ENCODE measurements at regions not wholly inside any gene's neighbourhood (a gene's known extent, or its start where the extent isn't known, plus 50 kb on each side); places are given as distances from the start of the nearest gene placed in this dataset.

DNA sequence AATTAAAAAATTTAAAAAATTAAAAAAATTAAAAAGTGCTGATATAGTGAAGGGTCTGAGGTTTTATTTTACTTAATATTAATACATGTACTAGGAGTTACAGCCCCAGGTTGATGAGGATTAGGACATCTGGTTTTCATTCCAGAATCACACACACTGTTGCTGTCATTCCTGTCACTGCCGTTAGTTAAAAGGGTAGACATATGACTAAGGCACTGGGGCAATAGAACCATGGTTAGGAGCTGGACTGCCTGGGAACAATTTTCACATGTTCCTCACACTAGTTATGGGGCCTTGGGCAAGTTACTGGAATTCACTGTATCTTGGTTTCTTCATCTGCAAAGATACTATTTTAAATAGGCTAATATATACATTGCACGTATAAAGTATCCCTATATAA, 191.8 kb upstream of the DPYD start:
- Histone ChIP-seq H3K9ac (ENCODE audit: control insufficient read depth, insufficient read depth, low read length) (no peak overlapping the region), H3K4me2 (ENCODE audit: control insufficient read depth, insufficient read depth) (no peak overlapping the region), H3K27me3 (replicated peaks in 1 of 2; ENCODE audit: control insufficient read depth in 2 of 2, insufficient read depth in 2 of 2, low read length in 1 of 2) (no peaks in the 10 kb centered on the region), H3K4me1 (ENCODE audit: control insufficient read depth, insufficient read depth, low read length) (no peaks in the 10 kb centered on the region), H3K9me3 (replicated peaks; ENCODE audit: control insufficient read depth, insufficient read depth, low read length) (no peaks in the 10 kb centered on the region; the same call in 2 of the 3 replicates), H3K4me3 (no peak overlapping the region), H3K27ac (ENCODE audit: control insufficient read depth, insufficient read depth) (no peak overlapping the region), H3K79me2 (ENCODE audit: control insufficient read depth, insufficient read depth, low read length) (no peaks in the 10 kb centered on the region), H4K20me1 (ENCODE audit: control insufficient read depth, insufficient read depth) (no peaks in the 10 kb centered on the region), H2AFZ (ENCODE audit: control insufficient read depth, low read depth, low read length) (no peak overlapping the region), H3K36me3 (ENCODE audit: control insufficient read depth in 2 of 2, insufficient read depth in 2 of 2, low read length in 1 of 2) (no peaks in the 10 kb centered on the region)
- TF ChIP-seq SMAD1 (IDR thresholded peaks at IDR 0.05; ENCODE audit: low read depth, partially characterized antibody) (no peak), RBBP5 (conservative IDR thresholded peaks at IDR 0.05) (no peak), POLR2A (IDR thresholded peaks at IDR 0.05; ENCODE audit: low read depth, low read length) (no peak), EED (IDR thresholded peaks at IDR 0.05; ENCODE audit: low read depth) (no peak), ZNF217 (IDR thresholded peaks at IDR 0.05) (no peak), CREM (IDR thresholded peaks at IDR 0.05; ENCODE audit: low read depth) (no peak), ZSCAN29 (IDR thresholded peaks at IDR 0.05) (no peak), STAT1 (conservative IDR thresholded peaks at IDR 0.05) (no peak)
- TF ChIP-seq, protein P1, sequence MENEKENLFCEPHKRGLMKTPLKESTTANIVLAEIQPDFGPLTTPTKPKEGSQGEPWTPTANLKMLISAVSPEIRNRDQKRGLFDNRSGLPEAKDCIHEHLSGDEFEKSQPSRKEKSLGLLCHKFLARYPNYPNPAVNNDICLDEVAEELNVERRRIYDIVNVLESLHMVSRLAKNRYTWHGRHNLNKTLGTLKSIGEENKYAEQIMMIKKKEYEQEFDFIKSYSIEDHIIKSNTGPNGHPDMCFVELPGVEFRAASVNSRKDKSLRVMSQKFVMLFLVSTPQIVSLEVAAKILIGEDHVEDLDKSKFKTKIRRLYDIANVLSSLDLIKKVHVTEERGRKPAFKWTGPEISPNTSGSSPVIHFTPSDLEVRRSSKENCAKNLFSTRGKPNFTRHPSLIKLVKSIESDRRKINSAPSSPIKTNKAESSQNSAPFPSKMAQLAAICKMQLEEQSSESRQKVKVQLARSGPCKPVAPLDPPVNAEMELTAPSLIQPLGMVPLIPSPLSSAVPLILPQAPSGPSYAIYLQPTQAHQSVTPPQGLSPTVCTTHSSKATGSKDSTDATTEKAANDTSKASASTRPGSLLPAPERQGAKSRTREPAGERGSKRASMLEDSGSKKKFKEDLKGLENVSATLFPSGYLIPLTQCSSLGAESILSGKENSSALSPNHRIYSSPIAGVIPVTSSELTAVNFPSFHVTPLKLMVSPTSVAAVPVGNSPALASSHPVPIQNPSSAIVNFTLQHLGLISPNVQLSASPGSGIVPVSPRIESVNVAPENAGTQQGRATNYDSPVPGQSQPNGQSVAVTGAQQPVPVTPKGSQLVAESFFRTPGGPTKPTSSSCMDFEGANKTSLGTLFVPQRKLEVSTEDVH (IDR thresholded peaks at IDR 0.05; ENCODE audit: low read depth, partially characterized antibody): no peak
- TF ChIP-seq, protein P2, sequence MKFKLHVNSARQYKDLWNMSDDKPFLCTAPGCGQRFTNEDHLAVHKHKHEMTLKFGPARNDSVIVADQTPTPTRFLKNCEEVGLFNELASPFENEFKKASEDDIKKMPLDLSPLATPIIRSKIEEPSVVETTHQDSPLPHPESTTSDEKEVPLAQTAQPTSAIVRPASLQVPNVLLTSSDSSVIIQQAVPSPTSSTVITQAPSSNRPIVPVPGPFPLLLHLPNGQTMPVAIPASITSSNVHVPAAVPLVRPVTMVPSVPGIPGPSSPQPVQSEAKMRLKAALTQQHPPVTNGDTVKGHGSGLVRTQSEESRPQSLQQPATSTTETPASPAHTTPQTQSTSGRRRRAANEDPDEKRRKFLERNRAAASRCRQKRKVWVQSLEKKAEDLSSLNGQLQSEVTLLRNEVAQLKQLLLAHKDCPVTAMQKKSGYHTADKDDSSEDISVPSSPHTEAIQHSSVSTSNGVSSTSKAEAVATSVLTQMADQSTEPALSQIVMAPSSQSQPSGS (IDR thresholded peaks at IDR 0.05; ENCODE audit: low read length): no peak
- TF ChIP-seq, protein P3, sequence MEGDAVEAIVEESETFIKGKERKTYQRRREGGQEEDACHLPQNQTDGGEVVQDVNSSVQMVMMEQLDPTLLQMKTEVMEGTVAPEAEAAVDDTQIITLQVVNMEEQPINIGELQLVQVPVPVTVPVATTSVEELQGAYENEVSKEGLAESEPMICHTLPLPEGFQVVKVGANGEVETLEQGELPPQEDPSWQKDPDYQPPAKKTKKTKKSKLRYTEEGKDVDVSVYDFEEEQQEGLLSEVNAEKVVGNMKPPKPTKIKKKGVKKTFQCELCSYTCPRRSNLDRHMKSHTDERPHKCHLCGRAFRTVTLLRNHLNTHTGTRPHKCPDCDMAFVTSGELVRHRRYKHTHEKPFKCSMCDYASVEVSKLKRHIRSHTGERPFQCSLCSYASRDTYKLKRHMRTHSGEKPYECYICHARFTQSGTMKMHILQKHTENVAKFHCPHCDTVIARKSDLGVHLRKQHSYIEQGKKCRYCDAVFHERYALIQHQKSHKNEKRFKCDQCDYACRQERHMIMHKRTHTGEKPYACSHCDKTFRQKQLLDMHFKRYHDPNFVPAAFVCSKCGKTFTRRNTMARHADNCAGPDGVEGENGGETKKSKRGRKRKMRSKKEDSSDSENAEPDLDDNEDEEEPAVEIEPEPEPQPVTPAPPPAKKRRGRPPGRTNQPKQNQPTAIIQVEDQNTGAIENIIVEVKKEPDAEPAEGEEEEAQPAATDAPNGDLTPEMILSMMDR (IDR thresholded peaks at IDR 0.05 in 2 of 3, conservative IDR thresholded peaks at IDR 0.05 in 1 of 3; ENCODE audit: control insufficient read depth in 2 of 3, extremely low read depth in 1 of 3, insufficient read depth in 1 of 3, low read depth in 3 of 3, low read length in 3 of 3): no peak
- TF ChIP-seq, protein P4, sequence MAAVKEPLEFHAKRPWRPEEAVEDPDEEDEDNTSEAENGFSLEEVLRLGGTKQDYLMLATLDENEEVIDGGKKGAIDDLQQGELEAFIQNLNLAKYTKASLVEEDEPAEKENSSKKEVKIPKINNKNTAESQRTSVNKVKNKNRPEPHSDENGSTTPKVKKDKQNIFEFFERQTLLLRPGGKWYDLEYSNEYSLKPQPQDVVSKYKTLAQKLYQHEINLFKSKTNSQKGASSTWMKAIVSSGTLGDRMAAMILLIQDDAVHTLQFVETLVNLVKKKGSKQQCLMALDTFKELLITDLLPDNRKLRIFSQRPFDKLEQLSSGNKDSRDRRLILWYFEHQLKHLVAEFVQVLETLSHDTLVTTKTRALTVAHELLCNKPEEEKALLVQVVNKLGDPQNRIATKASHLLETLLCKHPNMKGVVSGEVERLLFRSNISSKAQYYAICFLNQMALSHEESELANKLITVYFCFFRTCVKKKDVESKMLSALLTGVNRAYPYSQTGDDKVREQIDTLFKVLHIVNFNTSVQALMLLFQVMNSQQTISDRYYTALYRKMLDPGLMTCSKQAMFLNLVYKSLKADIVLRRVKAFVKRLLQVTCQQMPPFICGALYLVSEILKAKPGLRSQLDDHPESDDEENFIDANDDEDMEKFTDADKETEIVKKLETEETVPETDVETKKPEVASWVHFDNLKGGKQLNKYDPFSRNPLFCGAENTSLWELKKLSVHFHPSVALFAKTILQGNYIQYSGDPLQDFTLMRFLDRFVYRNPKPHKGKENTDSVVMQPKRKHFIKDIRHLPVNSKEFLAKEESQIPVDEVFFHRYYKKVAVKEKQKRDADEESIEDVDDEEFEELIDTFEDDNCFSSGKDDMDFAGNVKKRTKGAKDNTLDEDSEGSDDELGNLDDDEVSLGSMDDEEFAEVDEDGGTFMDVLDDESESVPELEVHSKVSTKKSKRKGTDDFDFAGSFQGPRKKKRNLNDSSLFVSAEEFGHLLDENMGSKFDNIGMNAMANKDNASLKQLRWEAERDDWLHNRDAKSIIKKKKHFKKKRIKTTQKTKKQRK (IDR thresholded peaks at IDR 0.05; ENCODE audit: low read depth, low read length): no peak
- TF ChIP-seq, protein P5, sequence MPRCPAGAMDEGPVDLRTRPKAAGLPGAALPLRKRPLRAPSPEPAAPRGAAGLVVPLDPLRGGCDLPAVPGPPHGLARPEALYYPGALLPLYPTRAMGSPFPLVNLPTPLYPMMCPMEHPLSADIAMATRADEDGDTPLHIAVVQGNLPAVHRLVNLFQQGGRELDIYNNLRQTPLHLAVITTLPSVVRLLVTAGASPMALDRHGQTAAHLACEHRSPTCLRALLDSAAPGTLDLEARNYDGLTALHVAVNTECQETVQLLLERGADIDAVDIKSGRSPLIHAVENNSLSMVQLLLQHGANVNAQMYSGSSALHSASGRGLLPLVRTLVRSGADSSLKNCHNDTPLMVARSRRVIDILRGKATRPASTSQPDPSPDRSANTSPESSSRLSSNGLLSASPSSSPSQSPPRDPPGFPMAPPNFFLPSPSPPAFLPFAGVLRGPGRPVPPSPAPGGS (IDR thresholded peaks at IDR 0.05; ENCODE audit: borderline replicate concordance, insufficient read depth, low read depth, low read length, poor library complexity, severe bottlenecking): no peak
- SMC1A ChIA-PET (ENCODE audit: uncharacterized antibody, unreplicated experiment): no interaction called here
- DNase-seq (ENCODE audit: low read depth, low spot score) (no peak), FAIRE-seq (no peak), ATAC-seq (no peak)
- intact Hi-C loops (cut with micrococcal nuclease; ENCODE audit: unreplicated experiment) (no loop called here), in situ Hi-C loops (cut with MboI) (no loop called here)
- no TSS peak for BruUV-seq (replicated peaks)
- 91% methylated on average over 2 of the region's 2 CpGs for WGBS (ENCODE audit: insufficient coverage, insufficient replicate concordance, low lambda C conversion rate, missing lambda C conversion rate)
- CTCF ChIA-PET: interaction anchor here (1.0 kb wide), 1 partner anchor 59 kb away, joined by 3 read pairs; no protein-coding TSS in a partner anchor
- RAD21 ChIA-PET (ENCODE audit: unreplicated experiment): no interaction called here
- POLR2A ChIA-PET: no interaction called here

Data from GM12878 (cell line).